ENCODE measurements at regions not wholly inside any gene's neighbourhood (a gene's known extent, or its start where the extent isn't known, plus 50 kb on each side); places are given as distances from the start of the nearest gene placed in this dataset.
"Not testable (repeated sequence)": the region's sequence is repeated elsewhere in the genome, so short reads cannot be mapped to it uniquely, and the experiment has no call there.

DNA sequence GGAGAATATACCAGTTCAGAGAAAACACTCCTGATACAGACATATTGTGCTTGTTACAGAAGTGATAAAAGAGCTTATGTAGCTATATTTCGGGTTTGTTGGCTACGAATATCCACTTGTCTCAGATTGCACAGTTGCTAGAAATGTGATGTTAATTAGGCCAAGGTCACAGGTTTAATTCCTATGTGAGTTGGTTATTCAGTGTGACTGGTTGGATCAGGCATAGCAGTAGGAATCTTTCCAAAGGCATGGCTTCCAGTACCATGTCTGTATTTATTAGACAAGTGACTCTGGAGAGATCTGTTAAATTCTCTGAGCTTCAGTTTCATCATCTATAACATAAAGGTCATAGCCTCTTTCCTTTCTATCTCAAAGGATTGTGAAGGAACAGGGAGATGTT lies 152.7 kb upstream of the KITLG start:
- no peak for DNase-seq

DNA sequence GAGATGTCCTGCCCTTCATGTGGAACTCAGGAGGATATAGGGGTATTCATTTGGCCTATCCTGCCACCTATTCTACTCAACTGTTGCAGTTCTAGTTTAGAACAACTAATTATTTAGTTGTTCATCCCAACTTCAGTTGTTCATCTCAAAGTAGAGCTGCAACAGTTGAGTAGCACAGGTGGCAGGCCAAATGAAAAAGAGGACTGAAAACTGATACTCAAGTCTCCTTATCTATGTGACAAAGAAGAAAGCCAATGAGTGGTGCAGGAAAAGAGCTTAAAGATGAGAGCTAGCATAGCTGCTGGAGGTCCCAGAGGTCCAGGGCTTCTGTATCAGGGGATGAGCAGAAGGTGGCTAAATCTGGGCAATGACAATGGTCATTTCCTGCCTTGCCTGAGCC lies 148.9 kb upstream of the KITLG start:
- no peak for DNase-seq

GRCh38 chr12:88726806-88727720 lies 146.8 kb upstream of the KITLG start:
- no peak for DNase-seq

GRCh38 chr12:88725592-88726143 lies 145.4 kb upstream of the KITLG start:
- DNase-seq: no peak

- DNase-seq: no peak
These were observed 142.9 kb upstream of the KITLG start for GRCh38 chr12:88723219-88723618.

GRCh38 chr12:88720785-88721650 lies 140.7 kb upstream of the KITLG start:
- no peak for DNase-seq

GRCh38 chr12:88720231-88720630 lies 140.0 kb upstream of the KITLG start:
- no peak for DNase-seq

- no peak for DNase-seq
These were observed 136.9 kb upstream of the KITLG start for GRCh38 chr12:88717188-88717587.

DNA sequence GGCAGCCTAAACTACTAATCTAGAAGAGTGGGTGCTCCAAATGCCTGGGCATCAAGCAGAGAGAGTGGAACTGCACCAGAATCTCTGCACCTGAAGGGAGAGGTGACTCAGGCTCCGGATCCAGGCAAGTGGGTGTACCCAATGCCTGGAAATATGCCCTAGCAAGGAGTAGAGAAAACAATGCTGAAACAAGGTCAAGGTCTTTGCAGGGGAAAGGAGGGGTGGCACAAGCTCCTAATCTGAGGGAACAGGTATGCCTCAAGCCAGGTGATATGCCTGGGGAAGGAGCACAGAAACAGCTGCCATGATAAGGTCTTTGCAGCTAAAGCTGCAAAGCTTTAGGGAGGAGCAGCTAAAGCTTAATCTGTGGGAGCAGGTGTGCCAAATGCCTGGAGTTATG lies 136.0 kb upstream of the KITLG start:
- DNase-seq: no peak

GRCh38 chr12:88715673-88716072 lies 135.4 kb upstream of the KITLG start:
- no peak for DNase-seq

GRCh38 chr12:88714263-88714882 lies 134.1 kb upstream of the KITLG start:
- DNase-seq: not testable (repeated sequence)

DNA sequence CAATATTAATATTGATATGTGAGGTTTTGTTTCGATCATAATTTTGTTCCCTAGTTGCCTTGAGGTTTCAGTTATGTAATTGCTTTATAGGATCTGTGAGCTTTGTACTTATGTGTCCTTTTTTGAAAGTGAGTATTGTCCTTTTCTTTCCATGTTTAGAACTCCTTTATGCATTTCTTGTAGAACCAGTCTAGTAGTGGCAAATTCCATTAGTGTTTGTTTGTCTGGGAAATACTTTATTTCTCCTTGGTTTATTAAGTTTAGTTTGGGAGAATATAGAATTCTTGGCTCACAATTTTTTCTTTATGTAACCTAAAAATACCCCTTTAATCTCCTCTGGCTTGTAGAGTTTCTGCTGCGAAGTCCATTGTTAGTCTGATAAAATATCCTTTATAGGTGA lies 127.5 kb upstream of the KITLG start:
- DNase-seq: no peak

- no peak for DNase-seq
These were observed 126.0 kb upstream of the KITLG start for GRCh38 chr12:88706286-88706685.

GRCh38 chr12:88703790-88704189 lies 123.5 kb upstream of the KITLG start:
- no peak for DNase-seq

- DNase-seq: no peak
These were observed 118.2 kb upstream of the KITLG start for GRCh38 chr12:88698471-88698870.

GRCh38 chr12:88693837-88694445 lies 113.7 kb upstream of the KITLG start:
- no peak for DNase-seq

- no peak for DNase-seq
These were observed 111.5 kb upstream of the KITLG start for GRCh38 chr12:88691811-88692210.

DNA sequence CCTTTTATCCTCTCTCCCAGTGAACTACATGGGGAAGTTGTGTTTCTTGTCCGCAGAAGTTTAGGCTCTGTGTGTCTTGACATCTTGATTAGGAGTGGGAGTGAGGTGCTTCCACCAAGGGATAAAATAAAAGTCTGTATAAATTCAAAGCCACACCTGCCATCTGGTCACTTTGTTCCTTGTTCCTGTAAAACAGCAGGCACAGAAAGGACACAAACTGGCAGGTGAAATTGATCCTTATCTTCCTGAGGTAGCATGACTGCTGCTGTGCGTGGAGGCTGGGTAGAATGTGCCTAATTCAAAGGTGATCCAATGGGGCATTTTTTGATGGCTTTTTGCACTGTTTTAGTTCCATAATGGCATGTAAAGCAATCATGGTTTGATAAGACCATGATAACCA lies 104.3 kb upstream of the KITLG start:
- no peak for DNase-seq

GRCh38 chr12:88684170-88684569 lies 103.9 kb upstream of the KITLG start:
- no peak for DNase-seq

GRCh38 chr12:88683628-88684027 lies 103.4 kb upstream of the KITLG start:
- DNase-seq: no peak

DNA sequence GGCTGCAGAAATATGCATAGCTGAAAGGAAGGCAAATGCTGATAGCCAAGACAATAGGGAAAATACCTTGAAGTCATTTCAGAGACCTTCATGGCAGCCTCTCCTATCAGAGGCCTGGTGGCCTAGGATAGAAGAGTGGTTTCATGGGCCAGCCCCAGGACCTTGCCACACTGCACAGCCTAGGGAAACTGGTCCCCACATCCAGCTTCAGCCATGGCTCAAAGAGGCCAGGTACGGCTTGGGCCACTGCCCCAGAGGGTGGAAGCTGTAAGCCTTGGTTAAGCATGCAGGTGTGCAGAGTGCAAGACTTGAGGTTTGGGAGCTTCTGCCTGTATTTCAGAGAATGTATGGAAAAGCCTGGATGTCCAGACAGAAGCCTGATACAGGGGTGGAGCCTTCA lies 101.0 kb upstream of the KITLG start:
- DNase-seq: no peak

DNA sequence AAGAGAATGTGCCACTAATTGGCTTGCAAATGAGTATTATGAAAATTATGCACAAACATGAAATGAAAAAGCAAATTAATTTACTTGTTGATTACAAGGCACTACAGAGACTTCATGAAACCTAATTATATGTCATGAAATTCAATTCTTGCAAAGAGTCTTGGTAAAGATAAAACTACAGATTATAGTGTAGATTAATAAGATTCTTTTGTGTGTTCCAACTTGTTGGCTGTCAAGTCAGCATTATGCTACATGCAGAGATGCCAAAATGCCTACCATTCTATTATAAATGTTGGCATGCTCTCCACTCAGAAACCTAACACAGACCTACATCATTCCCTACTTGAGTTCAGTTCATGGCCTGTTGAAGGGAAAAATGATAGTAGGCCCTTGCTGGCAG lies 97.2 kb upstream of the KITLG start:
- no peak for DNase-seq

DNA sequence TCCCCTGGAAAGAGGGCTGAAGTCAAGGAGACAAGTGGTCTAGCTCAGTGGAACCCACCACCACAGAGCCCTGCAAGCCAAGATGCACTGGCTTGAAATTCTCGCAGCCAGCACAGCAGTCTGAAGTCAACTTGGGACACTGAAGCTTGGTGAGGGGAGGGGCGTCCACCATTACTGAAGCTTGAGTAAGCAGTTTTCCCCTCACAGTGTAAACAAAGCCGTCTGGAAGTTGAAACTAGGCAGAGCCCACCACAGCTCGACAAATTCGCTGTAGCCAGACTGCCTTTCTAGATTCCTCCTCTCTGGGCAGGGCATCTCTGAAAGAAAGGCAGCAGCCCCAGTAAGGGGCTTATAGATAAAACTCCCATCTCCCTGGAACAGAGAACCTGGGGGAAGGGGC lies 87.3 kb upstream of the KITLG start:
- DNase-seq: not testable (repeated sequence)

All from NCI-H2171 (cell line).